Parathyroid adenoma (tissue), 2 donors: ENCODE measurements at regions not wholly inside any gene's neighbourhood (a gene's known extent, or its start where the extent isn't known, plus 50 kb on each side); places are given as distances from the start of the nearest gene placed in this dataset.

Experiments
- H2AFZ ChIP-seq: fragments of 300-600 bp; sonication (generic); one replicate; pipeline ENCODE4 v1.7.0; 2017; ENCODE audit warnings: antibody characterized with exemption, mild to moderate bottlenecking
- H3K27ac ChIP-seq: fragments of 300-600 bp; sonication (generic); one replicate; pipeline ENCODE4 v1.7.0; 2017
- H3K27me3 ChIP-seq: fragments of 300-600 bp; sonication (generic); one replicate; pipeline ENCODE4 v1.7.0; 2017; ENCODE audit warnings: low read length; ENCODE audit not compliant: control insufficient read depth, insufficient read depth
- H3K36me3 ChIP-seq: fragments of 300-600 bp; sonication (generic); one replicate; pipeline ENCODE4 v1.7.0; 2017; ENCODE audit warnings: low read length; ENCODE audit not compliant: control insufficient read depth, insufficient read depth
- H3K4me1 ChIP-seq: fragments of 300-600 bp; sonication (generic); one replicate; pipeline ENCODE4 v1.7.0; 2017; ENCODE audit warnings: control low read depth
- H3K4me2 ChIP-seq: fragments of 300-600 bp; sonication (generic); one replicate; pipeline ENCODE4 v1.7.0; 2017; ENCODE audit warnings: low read length
- H3K4me3 ChIP-seq: fragments of 300-600 bp; sonication (generic); one replicate; pipeline ENCODE4 v1.7.0; 2017; ENCODE audit warnings: low read depth, low read length
- H3K79me2 ChIP-seq: fragments of 300-600 bp; sonication (generic); one replicate; pipeline ENCODE4 v1.7.0; 2017; ENCODE audit warnings: control low read depth
- H3K9ac ChIP-seq: fragments of 300-600 bp; sonication (generic); one replicate; pipeline ENCODE4 v1.7.0; 2017; ENCODE audit warnings: mild to moderate bottlenecking
- H3K9me3 ChIP-seq: fragments of 300-600 bp; sonication (generic); one replicate; pipeline ENCODE4 v1.7.0; 2017; ENCODE audit warnings: low read length; ENCODE audit not compliant: control insufficient read depth
- TF ChIP-seq, protein P1 (sequence below): fragments of 300-600 bp; sonication (generic); IDR thresholded peaks from one replicate; pipeline ENCODE4 v1.7.0; 2017; ENCODE audit warnings: antibody characterized with exemption, mild to moderate bottlenecking
- donor health status: primary hyperparathyroidism.

DNA sequence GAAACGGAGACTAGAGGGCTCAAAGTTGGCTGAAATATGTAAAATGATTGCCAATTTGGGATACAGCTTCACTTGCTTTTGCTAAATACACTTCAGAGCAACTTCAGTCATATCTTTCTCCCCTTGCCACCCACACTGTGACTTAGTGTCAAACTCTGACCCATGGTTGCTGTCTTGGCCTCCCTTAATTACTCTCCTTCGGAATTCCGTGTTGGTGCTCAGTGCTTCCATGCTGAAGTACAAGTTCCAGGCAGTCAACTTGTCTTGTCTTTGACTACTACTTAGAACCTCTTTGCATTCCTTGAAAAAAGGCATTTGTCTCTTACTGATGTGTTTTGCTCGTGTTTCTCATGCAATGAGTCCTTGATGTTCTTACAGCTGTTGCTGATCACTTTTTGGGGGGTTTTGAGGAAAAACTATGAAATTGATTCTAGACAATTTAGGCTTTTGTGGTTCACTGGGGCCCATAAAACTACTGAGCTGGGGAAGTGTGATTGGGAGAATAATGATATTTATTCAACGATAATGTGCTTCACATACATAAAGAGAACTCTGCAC lies 146.0 kb downstream of the UBE2E3 start:
- no peaks in the 10 kb centered on the region for H3K36me3 ChIP-seq
- TF ChIP-seq, protein P1, sequence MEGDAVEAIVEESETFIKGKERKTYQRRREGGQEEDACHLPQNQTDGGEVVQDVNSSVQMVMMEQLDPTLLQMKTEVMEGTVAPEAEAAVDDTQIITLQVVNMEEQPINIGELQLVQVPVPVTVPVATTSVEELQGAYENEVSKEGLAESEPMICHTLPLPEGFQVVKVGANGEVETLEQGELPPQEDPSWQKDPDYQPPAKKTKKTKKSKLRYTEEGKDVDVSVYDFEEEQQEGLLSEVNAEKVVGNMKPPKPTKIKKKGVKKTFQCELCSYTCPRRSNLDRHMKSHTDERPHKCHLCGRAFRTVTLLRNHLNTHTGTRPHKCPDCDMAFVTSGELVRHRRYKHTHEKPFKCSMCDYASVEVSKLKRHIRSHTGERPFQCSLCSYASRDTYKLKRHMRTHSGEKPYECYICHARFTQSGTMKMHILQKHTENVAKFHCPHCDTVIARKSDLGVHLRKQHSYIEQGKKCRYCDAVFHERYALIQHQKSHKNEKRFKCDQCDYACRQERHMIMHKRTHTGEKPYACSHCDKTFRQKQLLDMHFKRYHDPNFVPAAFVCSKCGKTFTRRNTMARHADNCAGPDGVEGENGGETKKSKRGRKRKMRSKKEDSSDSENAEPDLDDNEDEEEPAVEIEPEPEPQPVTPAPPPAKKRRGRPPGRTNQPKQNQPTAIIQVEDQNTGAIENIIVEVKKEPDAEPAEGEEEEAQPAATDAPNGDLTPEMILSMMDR = no peak

DNA sequence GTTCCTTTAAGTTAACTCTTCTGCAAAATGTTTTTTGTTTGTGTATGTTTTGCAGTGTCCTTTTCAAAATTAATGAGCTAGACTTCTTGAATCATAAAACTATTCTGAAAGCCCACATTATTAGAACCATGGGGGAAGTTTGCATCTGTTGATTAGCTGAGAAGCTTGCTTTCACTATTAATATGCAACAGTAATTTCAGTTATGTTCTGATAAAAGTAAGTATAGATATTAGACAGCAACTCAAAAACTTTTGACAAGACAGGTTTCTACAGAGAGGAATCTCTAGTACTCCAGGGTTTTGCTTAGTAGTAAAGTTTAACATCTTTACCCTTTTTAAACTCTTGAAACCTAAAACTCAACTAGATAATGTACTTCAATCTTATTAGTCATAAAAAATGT lies 147.8 kb downstream of the UBE2E3 start:
- no peaks in the 10 kb centered on the region for H3K27me3 ChIP-seq
- no peak overlapping the region for H3K27ac ChIP-seq
- no peaks in the 10 kb centered on the region for H3K9me3 ChIP-seq
- H3K4me2 ChIP-seq = no peak overlapping the region
- H3K79me2 ChIP-seq = no peaks in the 10 kb centered on the region
- no peak overlapping the region for H3K9ac ChIP-seq
- H3K4me1 ChIP-seq = no peaks in the 10 kb centered on the region
- no peak overlapping the region for H2AFZ ChIP-seq
- H3K36me3 ChIP-seq = no peaks in the 10 kb centered on the region
- H3K4me3 ChIP-seq = no peak overlapping the region
- TF ChIP-seq, protein P1 = no peak

More for the DNA sequence above, 146.0 kb downstream of the UBE2E3 start:
- Histone ChIP-seq H3K4me2 (no peak overlapping the region), H3K79me2 (no peaks in the 10 kb centered on the region), H3K9me3 (no peaks in the 10 kb centered on the region), H3K27me3 (no peaks in the 10 kb centered on the region), H2AFZ (no peak overlapping the region), H3K27ac (no peak overlapping the region), H3K4me3 (no peak overlapping the region), H3K4me1 (no peaks in the 10 kb centered on the region), H3K9ac (no peak overlapping the region)

DNA sequence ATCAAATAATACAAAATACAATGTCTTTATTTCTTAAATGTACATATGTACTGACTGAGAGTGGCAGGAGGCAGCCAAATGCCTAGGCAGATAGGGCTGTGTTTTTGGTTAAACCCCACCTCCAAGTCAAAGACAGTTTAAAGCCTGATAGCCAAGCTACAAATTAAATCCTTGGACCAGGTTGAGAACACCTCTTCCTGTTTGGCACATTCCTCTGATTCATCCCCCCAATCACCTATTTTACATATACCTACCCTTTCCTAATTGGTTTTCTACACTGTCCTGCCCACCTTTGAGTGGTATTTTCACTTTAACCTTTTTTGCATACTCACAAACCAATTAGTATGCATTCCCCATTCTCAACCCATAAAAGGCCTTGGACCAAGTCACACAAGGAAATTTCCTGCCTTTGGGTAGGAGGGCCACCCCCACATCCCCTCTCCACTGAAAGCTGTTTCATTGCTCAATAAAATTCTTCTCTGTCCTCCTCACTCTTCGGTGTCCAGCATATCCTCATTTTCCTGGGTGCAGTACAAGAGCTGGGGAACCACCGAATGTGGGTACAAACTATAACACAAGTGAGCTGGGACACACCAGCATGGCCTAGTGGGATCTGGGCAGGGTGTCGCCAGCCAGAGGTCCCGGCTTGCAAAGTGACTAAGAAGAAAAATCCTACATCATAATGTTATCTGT lies 149.1 kb downstream of the UBE2E3 start:
- H3K9ac ChIP-seq = no peak overlapping the region
- H3K27me3 ChIP-seq = no peaks in the 10 kb centered on the region
- no peaks in the 10 kb centered on the region for H3K36me3 ChIP-seq
- no peaks in the 10 kb centered on the region for H3K79me2 ChIP-seq
- H3K27ac ChIP-seq = no peak overlapping the region
- no peak overlapping the region for H3K4me3 ChIP-seq
- no peaks in the 10 kb centered on the region for H3K9me3 ChIP-seq
- no peak overlapping the region for H2AFZ ChIP-seq
- H3K4me1 ChIP-seq = no peaks in the 10 kb centered on the region
- H3K4me2 ChIP-seq = no peak overlapping the region
- TF ChIP-seq, protein P1 = no peak

DNA sequence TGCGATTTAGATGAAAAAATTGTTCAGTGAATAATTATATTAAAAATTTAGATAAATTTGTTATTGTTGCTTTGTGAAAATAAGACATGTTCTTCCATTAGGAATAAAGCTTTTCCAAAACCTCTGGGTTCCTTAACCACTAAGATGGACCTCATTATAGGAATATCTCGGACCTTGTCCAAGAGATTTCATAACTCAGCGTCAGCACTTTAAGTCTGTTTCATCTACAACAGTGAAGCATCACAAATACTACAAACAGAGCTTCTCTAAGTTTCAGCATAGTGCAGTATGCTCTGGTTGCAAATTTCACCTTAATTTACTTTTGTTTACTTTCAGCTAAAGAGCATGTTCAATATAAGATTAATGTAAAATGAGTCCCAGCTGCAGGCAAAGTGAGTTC lies 150.3 kb downstream of the UBE2E3 start:
- no peaks in the 10 kb centered on the region for H3K9me3 ChIP-seq
- H3K27ac ChIP-seq = no peak overlapping the region
- H3K4me3 ChIP-seq = no peak overlapping the region
- no peaks in the 10 kb centered on the region for H3K79me2 ChIP-seq
- no peaks in the 10 kb centered on the region for H3K4me1 ChIP-seq
- no peaks in the 10 kb centered on the region for H3K27me3 ChIP-seq
- H2AFZ ChIP-seq = no peak overlapping the region
- no peak overlapping the region for H3K4me2 ChIP-seq
- H3K9ac ChIP-seq = no peak overlapping the region
- no peaks in the 10 kb centered on the region for H3K36me3 ChIP-seq
- TF ChIP-seq, protein P1 = no peak

DNA sequence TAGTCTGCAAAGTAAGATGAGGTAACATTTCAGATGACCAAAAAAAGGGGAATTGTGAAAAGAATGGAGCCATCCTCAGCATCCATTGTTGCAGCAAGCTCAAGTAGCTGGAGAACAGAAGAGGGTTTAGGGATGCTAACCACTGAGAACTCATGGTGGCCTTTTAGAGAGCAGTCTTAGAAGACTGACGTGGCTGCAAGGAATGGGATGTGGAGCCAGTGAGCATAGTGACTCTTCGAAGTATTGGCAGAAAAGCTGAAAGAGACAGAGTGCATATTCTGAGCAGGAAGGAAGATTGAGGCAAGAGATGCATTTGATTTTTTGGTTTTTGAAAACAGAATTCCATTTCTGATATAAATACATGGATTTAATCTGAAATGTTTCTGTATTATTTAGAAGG lies 151.2 kb downstream of the UBE2E3 start:
- no peak overlapping the region for H3K9ac ChIP-seq
- no peak overlapping the region for H3K4me3 ChIP-seq
- TF ChIP-seq, protein P1 = no peak
- no peak overlapping the region for H3K4me2 ChIP-seq
- H3K27me3 ChIP-seq = no peaks in the 10 kb centered on the region
- no peaks in the 10 kb centered on the region for H3K79me2 ChIP-seq
- no peaks in the 10 kb centered on the region for H3K4me1 ChIP-seq
- H3K27ac ChIP-seq = no peak overlapping the region
- H3K9me3 ChIP-seq = no peaks in the 10 kb centered on the region
- H3K36me3 ChIP-seq = no peaks in the 10 kb centered on the region
- H2AFZ ChIP-seq = no peak overlapping the region
